Naive thymus-derived CD4-positive, alpha-beta T cell (primary cell): ENCODE measurements at regions not wholly inside any gene's neighbourhood (a gene's known extent, or its start where the extent isn't known, plus 50 kb on each side); places are given as distances from the start of the nearest gene placed in this dataset.

Experiments
- ATAC-seq: fragments of 150-1000 bp; cut with Tn5 transposase; 2 replicates; pipeline ENCODE4 v1.10.0; 2021; ENCODE audit warnings: mild to moderate bottlenecking, moderate library complexity
- CTCF ChIA-PET: fragments of 350-600 bp; sonication (Branson Sonifier 250); formaldehyde crosslinking; loops from one replicate; lab custom pipeline; 2021; ENCODE audit warnings: antibody characterized with exemption; lab: Charles Lee
- POLR2A ChIA-PET: fragments of 350-600 bp; sonication (Branson Sonifier 250); formaldehyde crosslinking; loops from one replicate; lab custom pipeline; 2021; ENCODE audit warnings: antibody characterized with exemption, inconsistent platforms; lab: Charles Lee
- DNase-seq, 9 donors: peaks; one replicate each; pipeline versions ENCODE4 v3.0.0 to v3.0.0-alpha.2; 2020 to 2022; ENCODE audit warnings: mixed read lengths in 1 of 9
- H3K27ac ChIP-seq: one replicate; pipeline ENCODE4 v1.7.0; 2013; ENCODE audit warnings: mild to moderate bottlenecking, low read depth, low read length, moderate library complexity
- H3K27me3 ChIP-seq, 2 donors: one replicate each; pipeline ENCODE4 v1.7.0; 2013; ENCODE audit warnings: low read length in 2 of 2, mild to moderate bottlenecking in 2 of 2, moderate library complexity in 2 of 2; ENCODE audit not compliant: control insufficient read depth in 2 of 2, insufficient read depth in 2 of 2
- H3K36me3 ChIP-seq, 3 experiments: 1 replicate in 2 of 3; 2 replicates in 1 of 3; pipeline ENCODE4 v1.7.0; 2013; ENCODE audit warnings: low read length in 3 of 3, mild to moderate bottlenecking in 3 of 3, moderate library complexity in 1 of 3; ENCODE audit not compliant: insufficient read depth in 3 of 3, control insufficient read depth in 2 of 3
- H3K4me1 ChIP-seq, 2 donors: one replicate each; pipeline ENCODE4 v1.7.0; 2013; ENCODE audit warnings: low read length in 2 of 2, mild to moderate bottlenecking in 2 of 2, moderate library complexity in 1 of 2; ENCODE audit not compliant: control insufficient read depth in 2 of 2, insufficient read depth in 2 of 2
- H3K4me3 ChIP-seq: 2 replicates; pipeline ENCODE4 v1.7.0; 2013; ENCODE audit warnings: mild to moderate bottlenecking, low read length
- H3K9me3 ChIP-seq, 3 experiments: 1 replicate in 2 of 3; 2 replicates in 1 of 3; pipeline ENCODE4 v1.7.0; 2013; ENCODE audit warnings: low read length in 3 of 3; ENCODE audit not compliant: control insufficient read depth in 2 of 3
- H3K27ac Mint-ChIP-seq, 9 donors: one replicate each; pipeline ENCODE4 v1.8.0; 2020 to 2022; ENCODE audit warnings: mixed read lengths in 9 of 9, mild to moderate bottlenecking in 8 of 9, moderate library complexity in 5 of 9, inconsistent platforms in 2 of 9
- H3K27me3 Mint-ChIP-seq, 5 donors: one replicate each; pipeline ENCODE4 v1.8.0; 2021 to 2022; ENCODE audit warnings: mixed read lengths in 5 of 5, mild to moderate bottlenecking in 1 of 5
- H3K36me3 Mint-ChIP-seq, 5 donors: one replicate each; pipeline ENCODE4 v1.8.0; 2020 to 2022; ENCODE audit warnings: mixed read lengths in 5 of 5, mild to moderate bottlenecking in 3 of 5, inconsistent platforms in 1 of 5
- H3K4me1 Mint-ChIP-seq, 7 donors: one replicate each; pipeline ENCODE4 v1.8.0; 2020 to 2022; ENCODE audit warnings: mixed read lengths in 7 of 7, mild to moderate bottlenecking in 3 of 7, inconsistent platforms in 1 of 7
- H3K4me3 Mint-ChIP-seq, 10 donors: one replicate each; pipeline ENCODE4 v1.8.0; 2020 to 2022; ENCODE audit warnings: mild to moderate bottlenecking in 10 of 10, mixed read lengths in 10 of 10, moderate library complexity in 6 of 10, inconsistent platforms in 2 of 10
- H3K9me3 Mint-ChIP-seq, 11 donors: one replicate each; pipeline ENCODE4 v1.8.0; 2020 to 2022; ENCODE audit warnings: mixed read lengths in 11 of 11, mild to moderate bottlenecking in 4 of 11, inconsistent platforms in 1 of 11, moderate library complexity in 1 of 11
- intact Hi-C, 2 donors: fragments of 100-400 bp; cut with micrococcal nuclease; formaldehyde crosslinking; loops; one replicate each; pipeline ENCODE4 v1.15.1; 2023

- no peak overlapping the region for H3K4me3 ChIP-seq
Observed at GRCh38 chr20:23932256-23932655, 52.7 kb upstream of the CST5 start.

More at GRCh38 chr20:23932256-23932655, 52.7 kb upstream of the CST5 start:
- ATAC-seq (no peak), DNase-seq (no peak)
- H3K27ac ChIP-seq = no peak overlapping the region
- H3K27me3 ChIP-seq = no peaks in the 10 kb centered on the region
- CTCF ChIA-PET = no interaction called here
- H3K27ac Mint-ChIP-seq = no peak overlapping the region
- intact Hi-C loops = loop anchor here in 1 of 2 donors (10.0 kb wide), 1 partner anchor 1063 kb away; the partner anchor contains the start of gene APMAP
- no peaks in the 10 kb centered on the region for H3K36me3 ChIP-seq
- H3K9me3 Mint-ChIP-seq = peaks cover 4 to 17% (median 9%) of the 10 kb centered on the region in 11 donors
- H3K4me1 ChIP-seq = peaks cover 21 to 23% of the 10 kb centered on the region in 2 donors
- H3K9me3 ChIP-seq = no peaks in the 10 kb centered on the region
- POLR2A ChIA-PET = no interaction called here
- peaks cover 0 to 17% (median 6%) of the 10 kb centered on the region in 5 donors for H3K27me3 Mint-ChIP-seq
- peaks cover 15 to 25% (median 22%) of the 10 kb centered on the region in 7 donors for H3K4me1 Mint-ChIP-seq
- H3K4me3 Mint-ChIP-seq = no peak overlapping the region
- H3K36me3 Mint-ChIP-seq = peaks cover 0 to 12% (median 5%) of the 10 kb centered on the region in 5 donors
